ENCODE measurements at regions not wholly inside any gene's neighbourhood (a gene's known extent, or its start where the extent isn't known, plus 50 kb on each side); places are given as distances from the start of the nearest gene placed in this dataset.
"Not testable (repeated sequence)": the region's sequence is repeated elsewhere in the genome, so short reads cannot be mapped to it uniquely, and the experiment has no call there.

GRCh38 chr5:44531756-44532155 is 142.5 kb upstream of the FGF10 start:
- not testable (repeated sequence) for H3K27ac ChIP-seq (ENCODE audit: low read length); H3K27me3 ChIP-seq (ENCODE audit: control insufficient read depth, insufficient read depth, low read length); H3K9me3 ChIP-seq (replicated peaks; ENCODE audit: control insufficient read depth, low read depth, low read length); H3K4me1 ChIP-seq (ENCODE audit: control insufficient read depth, insufficient read depth, low read length); H3K36me3 ChIP-seq (ENCODE audit: control insufficient read depth, insufficient read depth, low read length); H3K4me3 ChIP-seq (ENCODE audit: low read length); DNase-seq
- whole genome bisulfite sequencing (ENCODE audit: insufficient coverage), result 80% methylated on average over 1 of the region's 2 CpGs

DNA sequence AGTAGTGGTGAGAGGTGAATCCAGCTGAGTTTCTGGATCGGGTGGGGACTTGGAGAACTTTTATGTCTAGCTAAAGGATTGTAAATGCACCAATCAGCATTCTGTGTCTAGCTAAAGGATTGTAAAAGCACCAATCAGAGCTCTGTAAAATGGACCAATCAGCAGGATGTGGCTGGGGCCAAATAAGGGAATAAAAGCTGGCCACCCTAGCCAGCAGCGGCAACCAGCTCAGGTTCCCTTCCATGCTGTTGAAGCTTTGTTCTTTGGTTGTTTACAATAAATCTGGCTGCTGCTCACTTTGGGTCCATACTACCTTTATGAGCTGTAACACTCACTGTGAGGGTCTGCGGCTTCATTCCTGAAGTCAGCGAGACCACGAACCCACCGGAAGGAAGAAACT is 141.6 kb upstream of the FGF10 start:
- not testable (repeated sequence) for H3K4me1 ChIP-seq (ENCODE audit: control insufficient read depth, insufficient read depth, low read length); DNase-seq; H3K27me3 ChIP-seq (ENCODE audit: control insufficient read depth, insufficient read depth, low read length); H3K36me3 ChIP-seq (ENCODE audit: control insufficient read depth, insufficient read depth, low read length); H3K9me3 ChIP-seq (replicated peaks; ENCODE audit: control insufficient read depth, low read depth, low read length); H3K27ac ChIP-seq (ENCODE audit: low read length); H3K4me3 ChIP-seq (ENCODE audit: low read length)
- 100% methylated on average over 5 of the region's 6 CpGs for WGBS (ENCODE audit: insufficient coverage)

- no peaks in the 10 kb centered on the region for H3K27me3 ChIP-seq (ENCODE audit: control insufficient read depth, insufficient read depth, low read length)
- no peaks in the 10 kb centered on the region for H3K9me3 ChIP-seq (replicated peaks; ENCODE audit: control insufficient read depth, low read depth, low read length)
- WGBS (ENCODE audit: insufficient coverage), result 87% methylated on average over 3 of the region's 5 CpGs
- no peaks in the 10 kb centered on the region for H3K4me1 ChIP-seq (ENCODE audit: control insufficient read depth, insufficient read depth, low read length)
- H3K27ac ChIP-seq (ENCODE audit: low read length), result no peak overlapping the region
- DNase-seq, result no peak
- H3K36me3 ChIP-seq (ENCODE audit: control insufficient read depth, insufficient read depth, low read length), result no peaks in the 10 kb centered on the region
- no peak overlapping the region for H3K4me3 ChIP-seq (ENCODE audit: low read length)
These were observed 122.4 kb upstream of the FGF10 start for GRCh38 chr5:44511596-44511995.

GRCh38 chr5:44506561-44506960 is 117.3 kb upstream of the FGF10 start:
- Histone ChIP-seq H3K4me1 (ENCODE audit: control insufficient read depth, insufficient read depth, low read length) (peaks cover 3% of the 10 kb centered on the region), H3K4me3 (ENCODE audit: low read length) (no peak overlapping the region), H3K27ac (ENCODE audit: low read length) (no peak overlapping the region), H3K36me3 (ENCODE audit: control insufficient read depth, insufficient read depth, low read length) (no peaks in the 10 kb centered on the region), H3K9me3 (replicated peaks; ENCODE audit: control insufficient read depth, low read depth, low read length) (no peaks in the 10 kb centered on the region), H3K27me3 (ENCODE audit: control insufficient read depth, insufficient read depth, low read length) (no peaks in the 10 kb centered on the region)
- WGBS (ENCODE audit: insufficient coverage), result no CpG with 5 or more reads among the region's 3 CpGs
- peak; percentile 49 for DNase-seq

DNA sequence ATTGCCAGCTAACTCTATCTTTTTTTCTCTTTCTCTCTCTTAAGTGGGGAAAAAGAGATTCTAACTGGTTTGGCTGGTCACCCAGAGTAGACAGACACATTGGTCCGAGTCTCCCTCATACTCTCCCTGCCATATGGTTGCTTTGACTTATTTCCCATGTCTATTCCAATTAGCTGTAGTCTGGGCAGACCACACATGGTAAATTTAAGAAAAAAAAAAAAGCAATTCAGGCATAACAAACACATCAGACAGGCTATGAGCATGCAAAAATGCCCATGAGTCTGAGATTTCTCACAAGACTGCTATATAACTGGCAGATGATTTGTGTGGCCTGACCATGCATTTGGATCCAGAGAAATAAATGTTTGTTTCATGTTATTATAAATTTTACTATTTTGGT is 110.2 kb upstream of the FGF10 start:
- no CpG with 5 or more reads among the region's 1 CpG for WGBS (ENCODE audit: insufficient coverage)
- Histone ChIP-seq H3K4me1 (ENCODE audit: control insufficient read depth, insufficient read depth, low read length) (no peaks in the 10 kb centered on the region), H3K27ac (ENCODE audit: low read length) (no peak overlapping the region), H3K4me3 (ENCODE audit: low read length) (no peak overlapping the region), H3K36me3 (ENCODE audit: control insufficient read depth, insufficient read depth, low read length) (no peaks in the 10 kb centered on the region), H3K27me3 (ENCODE audit: control insufficient read depth, insufficient read depth, low read length) (no peaks in the 10 kb centered on the region), H3K9me3 (replicated peaks; ENCODE audit: control insufficient read depth, low read depth, low read length) (no peaks in the 10 kb centered on the region)
- no peak for DNase-seq

DNA sequence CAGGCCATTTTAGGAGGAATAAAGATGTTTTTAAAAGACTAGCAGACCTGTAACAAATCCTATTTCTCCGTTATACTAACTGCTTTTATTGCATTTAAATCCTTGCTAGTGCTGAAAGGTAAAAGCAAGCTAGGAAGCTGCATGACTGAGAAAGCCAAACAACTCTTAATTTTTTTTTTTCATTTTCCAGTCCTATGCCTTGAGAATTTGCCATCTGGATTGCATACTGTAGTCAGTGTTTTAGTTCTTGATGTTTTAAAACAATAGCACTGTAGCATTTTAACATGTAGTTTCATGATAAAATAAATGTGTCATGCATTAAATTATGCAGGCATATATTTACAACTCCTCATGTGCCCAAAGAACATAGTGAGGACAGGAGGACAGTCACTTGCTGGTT is 108.4 kb upstream of the FGF10 start:
- WGBS (ENCODE audit: insufficient coverage), result no CpG with 5 or more reads among the region's 1 CpG
- H3K36me3 ChIP-seq (ENCODE audit: control insufficient read depth, insufficient read depth, low read length), result no peaks in the 10 kb centered on the region
- DNase-seq, result peak; percentile 63
- no peak overlapping the region for H3K27ac ChIP-seq (ENCODE audit: low read length)
- no peaks in the 10 kb centered on the region for H3K4me1 ChIP-seq (ENCODE audit: control insufficient read depth, insufficient read depth, low read length)
- H3K27me3 ChIP-seq (ENCODE audit: control insufficient read depth, insufficient read depth, low read length), result no peaks in the 10 kb centered on the region
- H3K4me3 ChIP-seq (ENCODE audit: low read length), result no peak overlapping the region
- no peaks in the 10 kb centered on the region for H3K9me3 ChIP-seq (replicated peaks; ENCODE audit: control insufficient read depth, low read depth, low read length)

DNA sequence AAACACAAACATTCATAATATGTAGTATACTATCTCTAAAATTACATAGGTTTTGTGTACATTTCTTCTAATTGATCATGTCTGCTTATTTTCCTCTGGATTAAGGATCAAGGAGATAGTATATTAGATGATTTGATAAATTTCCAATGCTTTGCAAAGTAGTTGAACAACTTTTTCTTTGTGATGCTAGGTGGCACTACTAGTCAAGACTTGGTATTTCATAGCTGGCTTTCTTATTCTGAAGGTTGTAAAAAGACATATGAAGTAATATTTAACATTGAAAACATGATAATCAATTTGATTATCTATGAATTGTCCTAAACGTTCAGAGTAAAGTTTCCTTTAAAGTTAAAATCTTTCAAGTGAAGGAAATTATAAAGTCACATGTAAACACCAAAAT is 106.1 kb upstream of the FGF10 start:
- Histone ChIP-seq H3K36me3 (ENCODE audit: control insufficient read depth, insufficient read depth, low read length) (no peaks in the 10 kb centered on the region), H3K27ac (ENCODE audit: low read length) (no peak overlapping the region), H3K4me1 (ENCODE audit: control insufficient read depth, insufficient read depth, low read length) (no peaks in the 10 kb centered on the region), H3K27me3 (ENCODE audit: control insufficient read depth, insufficient read depth, low read length) (no peaks in the 10 kb centered on the region), H3K9me3 (replicated peaks; ENCODE audit: control insufficient read depth, low read depth, low read length) (no peaks in the 10 kb centered on the region), H3K4me3 (ENCODE audit: low read length) (no peak overlapping the region)
- no peak for DNase-seq
- no CpG with 5 or more reads among the region's 1 CpG for WGBS (ENCODE audit: insufficient coverage)

- Histone ChIP-seq H3K36me3 (ENCODE audit: control insufficient read depth, insufficient read depth, low read length) (no peaks in the 10 kb centered on the region), H3K4me1 (ENCODE audit: control insufficient read depth, insufficient read depth, low read length) (no peaks in the 10 kb centered on the region), H3K9me3 (replicated peaks; ENCODE audit: control insufficient read depth, low read depth, low read length) (no peaks in the 10 kb centered on the region), H3K4me3 (ENCODE audit: low read length) (no peak overlapping the region), H3K27me3 (ENCODE audit: control insufficient read depth, insufficient read depth, low read length) (no peaks in the 10 kb centered on the region), H3K27ac (ENCODE audit: low read length) (no peak overlapping the region)
- DNase-seq, result no peak
- no CpG with 5 or more reads among the region's 1 CpG for WGBS (ENCODE audit: insufficient coverage)
These were observed 100.5 kb upstream of the FGF10 start for GRCh38 chr5:44489759-44490158.

DNA sequence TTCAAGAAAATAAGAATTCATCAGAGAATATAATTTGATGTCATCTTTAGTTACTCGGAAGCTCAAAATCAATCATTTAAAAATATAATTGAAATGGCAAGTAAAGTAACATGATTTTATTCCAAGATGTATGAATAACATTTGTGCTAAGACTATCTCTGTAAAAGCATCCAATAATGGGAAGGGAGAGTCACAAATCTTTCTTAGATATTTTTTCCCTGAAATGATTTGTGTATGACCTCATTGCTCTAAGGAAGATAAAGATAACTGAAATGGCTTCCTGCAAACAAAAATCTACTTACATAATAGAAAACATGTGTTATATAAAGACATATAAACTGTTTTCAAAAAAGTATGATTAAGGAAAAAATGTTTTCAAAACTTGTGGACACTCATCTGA is 97.4 kb upstream of the FGF10 start:
- Histone ChIP-seq H3K27ac (ENCODE audit: low read length) (no peak overlapping the region), H3K27me3 (ENCODE audit: control insufficient read depth, insufficient read depth, low read length) (no peaks in the 10 kb centered on the region), H3K4me1 (ENCODE audit: control insufficient read depth, insufficient read depth, low read length) (no peaks in the 10 kb centered on the region), H3K36me3 (ENCODE audit: control insufficient read depth, insufficient read depth, low read length) (no peaks in the 10 kb centered on the region), H3K4me3 (ENCODE audit: low read length) (no peak overlapping the region), H3K9me3 (replicated peaks; ENCODE audit: control insufficient read depth, low read depth, low read length) (no peaks in the 10 kb centered on the region)
- peak; percentile 72 for DNase-seq
- no CpG with 5 or more reads among the region's 1 CpG for WGBS (ENCODE audit: insufficient coverage)

DNA sequence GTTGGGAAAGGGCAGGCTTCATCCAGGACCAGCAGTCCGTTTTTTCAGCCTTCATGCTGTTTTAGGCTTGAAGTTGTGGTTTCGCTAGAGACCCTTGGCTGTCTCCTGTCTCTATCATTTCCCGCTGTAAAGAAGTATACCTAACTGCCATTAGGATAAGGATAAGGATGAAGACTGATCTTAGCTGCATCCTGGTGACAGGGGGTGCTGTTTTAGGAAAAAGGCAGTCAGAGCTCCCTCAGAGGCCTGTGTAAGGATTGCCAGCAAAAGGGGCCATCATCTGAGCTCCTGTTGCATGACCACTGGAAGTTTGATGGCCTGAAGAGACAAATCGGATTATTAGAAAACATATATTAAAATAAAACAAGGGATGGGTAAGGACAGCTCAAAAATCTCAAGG is 64.8 kb upstream of the FGF10 start:
- no peaks in the 10 kb centered on the region for H3K4me1 ChIP-seq (ENCODE audit: control insufficient read depth, insufficient read depth, low read length)
- WGBS (ENCODE audit: insufficient coverage), result 100% methylated on average over 1 of the region's 4 CpGs
- peaks cover 2% of the 10 kb centered on the region for H3K9me3 ChIP-seq (replicated peaks; ENCODE audit: control insufficient read depth, low read depth, low read length)
- no peak overlapping the region for H3K27ac ChIP-seq (ENCODE audit: low read length)
- no peaks in the 10 kb centered on the region for H3K36me3 ChIP-seq (ENCODE audit: control insufficient read depth, insufficient read depth, low read length)
- no peaks in the 10 kb centered on the region for H3K27me3 ChIP-seq (ENCODE audit: control insufficient read depth, insufficient read depth, low read length)
- no peak for DNase-seq
- no peak overlapping the region for H3K4me3 ChIP-seq (ENCODE audit: low read length)

GRCh38 chr5:44446399-44446798 is 57.2 kb upstream of the FGF10 start:
- DNase-seq, result no peak
- no peaks in the 10 kb centered on the region for H3K9me3 ChIP-seq (replicated peaks; ENCODE audit: control insufficient read depth, low read depth, low read length)
- H3K27me3 ChIP-seq (ENCODE audit: control insufficient read depth, insufficient read depth, low read length), result no peaks in the 10 kb centered on the region
- H3K36me3 ChIP-seq (ENCODE audit: control insufficient read depth, insufficient read depth, low read length), result no peaks in the 10 kb centered on the region
- H3K4me3 ChIP-seq (ENCODE audit: low read length), result no peak overlapping the region
- no peak overlapping the region for H3K27ac ChIP-seq (ENCODE audit: low read length)
- H3K4me1 ChIP-seq (ENCODE audit: control insufficient read depth, insufficient read depth, low read length), result no peaks in the 10 kb centered on the region
